Immature natural killer cell (primary cell): ENCODE measurements at regions not wholly inside any gene's neighbourhood (a gene's known extent, or its start where the extent isn't known, plus 50 kb on each side); places are given as distances from the start of the nearest gene placed in this dataset.
A peak's percentile ranks its signal among the peaks of the same experiment; 100 is the strongest.
"Not testable (repeated sequence)": the region's sequence is repeated elsewhere in the genome, so short reads cannot be mapped to it uniquely, and the experiment has no call there.

Experiments
- DNase-seq, 3 donors: peaks; one replicate each; pipeline ENCODE4 v3.0.0; 2022; ENCODE audit warnings: mixed read lengths in 1 of 3
- H3K27ac Mint-ChIP-seq, 6 donors: one replicate each; pipeline ENCODE4 v1.8.0; 2020; ENCODE audit warnings: mixed read lengths in 6 of 6, mild to moderate bottlenecking in 5 of 6, inconsistent platforms in 4 of 6, moderate library complexity in 3 of 6
- H3K27me3 Mint-ChIP-seq, 3 donors: one replicate each; pipeline ENCODE4 v1.8.0; 2020 to 2021; ENCODE audit warnings: low read depth in 3 of 3, mild to moderate bottlenecking in 3 of 3, mixed read lengths in 3 of 3, moderate library complexity in 3 of 3, inconsistent platforms in 1 of 3
- H3K36me3 Mint-ChIP-seq, 3 donors: one replicate each; pipeline ENCODE4 v1.8.0; 2020; ENCODE audit warnings: mixed read lengths in 3 of 3, inconsistent platforms in 2 of 3, mild to moderate bottlenecking in 2 of 3
- H3K4me1 Mint-ChIP-seq, 2 donors: one replicate each; pipeline ENCODE4 v1.8.0; 2020; ENCODE audit warnings: inconsistent platforms in 2 of 2, mild to moderate bottlenecking in 2 of 2, mixed read lengths in 2 of 2, moderate library complexity in 1 of 2
- H3K4me3 Mint-ChIP-seq, 5 donors: one replicate each; pipeline ENCODE4 v1.8.0; 2020; ENCODE audit warnings: mild to moderate bottlenecking in 5 of 5, mixed read lengths in 5 of 5, inconsistent platforms in 3 of 5, moderate library complexity in 3 of 5
- H3K9me3 Mint-ChIP-seq, 6 donors: one replicate each; pipeline ENCODE4 v1.8.0; 2020; ENCODE audit warnings: mild to moderate bottlenecking in 6 of 6, mixed read lengths in 6 of 6, inconsistent platforms in 4 of 6, moderate library complexity in 3 of 6

DNA sequence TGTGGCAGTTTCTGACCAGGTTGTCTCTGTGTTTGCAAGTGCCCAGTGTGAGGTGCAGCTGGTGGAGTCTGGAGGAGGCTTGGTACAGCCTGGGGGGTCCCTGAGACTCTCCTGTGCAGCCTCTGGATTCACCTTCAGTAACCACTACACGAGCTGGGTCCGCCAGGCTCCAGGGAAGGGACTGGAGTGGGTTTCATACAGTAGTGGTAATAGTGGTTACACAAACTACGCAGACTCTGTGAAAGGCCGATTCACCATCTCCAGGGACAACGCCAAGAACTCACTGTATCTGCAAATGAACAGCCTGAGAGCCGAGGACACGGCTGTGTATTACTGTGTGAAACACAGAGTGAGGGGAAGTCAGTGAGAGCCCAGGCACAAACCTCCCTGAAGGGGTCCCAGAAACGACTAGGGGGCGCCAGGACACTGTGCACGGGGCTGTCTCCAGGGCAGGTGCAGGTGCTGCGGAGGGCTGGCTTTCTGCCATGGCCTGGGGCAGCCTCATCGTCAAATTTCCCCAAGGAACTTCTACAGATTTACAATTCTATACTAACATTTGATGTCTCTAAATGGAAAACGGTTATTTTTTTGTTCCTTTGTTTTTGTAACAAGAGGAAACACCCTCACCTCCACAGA lies 187.0 kb upstream of the TP53TG3D start:
- not testable (repeated sequence) for H3K27me3 Mint-ChIP-seq, H3K9me3 Mint-ChIP-seq, H3K4me3 Mint-ChIP-seq, H3K4me1 Mint-ChIP-seq, DNase-seq, H3K36me3 Mint-ChIP-seq, H3K27ac Mint-ChIP-seq

DNA sequence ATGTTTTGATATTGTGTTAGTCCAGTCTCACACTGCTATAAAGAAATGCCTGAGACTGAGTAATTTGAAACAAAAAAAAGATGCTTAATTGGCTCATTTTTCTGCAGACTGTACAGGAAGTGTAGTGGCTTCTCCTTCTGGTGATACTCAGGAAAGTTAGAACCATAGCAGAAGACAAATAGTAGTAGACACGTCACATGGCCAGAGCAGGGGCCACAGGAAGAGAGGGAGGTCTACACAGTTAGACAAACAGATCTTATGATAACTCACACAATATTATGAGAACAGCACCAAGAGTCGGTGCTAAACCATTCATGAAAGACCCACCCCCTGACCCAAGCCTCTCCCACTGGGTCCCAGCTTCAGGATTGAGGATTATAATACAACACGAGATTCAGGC lies 181.5 kb upstream of the TP53TG3D start:
- H3K27me3 Mint-ChIP-seq, H3K9me3 Mint-ChIP-seq, DNase-seq, H3K4me3 Mint-ChIP-seq, H3K27ac Mint-ChIP-seq, H3K4me1 Mint-ChIP-seq, H3K36me3 Mint-ChIP-seq: not testable (repeated sequence)

DNA sequence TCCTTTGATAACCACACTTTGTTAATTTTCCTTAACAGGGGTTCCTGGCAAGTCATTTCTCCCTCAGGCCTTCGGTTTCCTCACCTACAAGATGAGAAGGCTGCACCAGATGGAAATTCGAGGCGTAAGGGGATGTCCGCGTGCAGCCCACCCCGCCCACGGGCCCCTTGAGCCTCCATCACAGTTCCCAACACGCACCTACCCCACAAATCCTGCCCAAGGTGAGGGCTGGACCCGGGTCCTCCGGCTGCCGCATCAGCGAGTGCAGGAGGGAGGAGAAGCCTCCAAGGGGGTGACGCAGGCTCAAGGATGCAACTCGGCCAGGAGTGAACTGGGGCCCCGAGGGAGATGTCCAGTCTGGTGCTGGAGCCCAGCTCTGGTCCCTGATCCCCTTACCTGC lies 169.2 kb upstream of the TP53TG3D start:
- not testable (repeated sequence) for H3K36me3 Mint-ChIP-seq, H3K4me3 Mint-ChIP-seq, H3K27ac Mint-ChIP-seq, H3K9me3 Mint-ChIP-seq, H3K4me1 Mint-ChIP-seq, DNase-seq
- peaks cover 9 to 15% (median 11%) of the 10 kb centered on the region in 3 donors for H3K27me3 Mint-ChIP-seq

DNA sequence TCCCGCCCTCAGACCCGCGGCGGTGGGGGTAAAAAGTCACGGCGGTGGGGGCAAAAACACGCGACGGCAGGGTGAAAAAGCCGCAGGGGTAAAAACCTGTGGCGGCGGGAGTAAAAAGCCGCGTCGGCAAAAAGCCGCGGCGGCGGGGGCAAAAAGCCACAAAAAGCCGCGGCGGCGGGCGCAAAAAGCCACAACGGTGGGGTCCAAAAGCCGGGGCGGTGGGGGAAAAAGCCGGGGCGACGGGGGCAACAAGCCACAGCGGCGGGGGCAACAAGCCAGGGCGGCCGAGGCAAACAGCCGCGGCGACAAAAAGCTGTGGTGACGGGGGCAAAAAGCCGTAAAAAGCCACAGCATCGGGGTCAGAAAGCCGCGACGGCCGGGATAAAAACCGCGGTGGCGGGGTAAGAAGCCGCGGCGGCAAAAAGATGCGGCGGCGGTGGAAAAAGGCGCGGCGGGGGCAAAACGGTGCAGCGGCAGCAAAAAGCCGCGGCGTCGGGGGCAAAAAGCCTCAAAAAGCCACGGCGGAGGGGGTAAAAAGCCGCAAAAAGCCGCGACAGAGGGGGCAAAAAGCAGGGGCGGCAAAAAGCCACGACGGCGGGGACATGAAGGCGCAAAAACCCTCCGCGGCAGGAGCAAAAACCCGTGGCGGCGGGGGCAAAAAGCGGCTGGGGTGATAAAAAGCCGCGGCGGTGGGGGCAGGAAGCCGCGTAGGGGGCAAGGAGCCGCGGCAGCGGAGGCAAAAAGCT lies 168.3 kb upstream of the TP53TG3D start:
- Mint-ChIP-seq H3K27me3 (peaks cover 9 to 15% (median 11%) of the 10 kb centered on the region in 3 donors), H3K4me3 (peak overlapping the region in 4 of 5 donors; percentile 41 to 68 (median 58)), H3K27ac (peak overlapping the region in 1 of 6 donors; percentile 22)
- peak; percentile 22 to 40 (median 34) for DNase-seq
- not testable (repeated sequence) for H3K36me3 Mint-ChIP-seq, H3K4me1 Mint-ChIP-seq, H3K9me3 Mint-ChIP-seq

DNA sequence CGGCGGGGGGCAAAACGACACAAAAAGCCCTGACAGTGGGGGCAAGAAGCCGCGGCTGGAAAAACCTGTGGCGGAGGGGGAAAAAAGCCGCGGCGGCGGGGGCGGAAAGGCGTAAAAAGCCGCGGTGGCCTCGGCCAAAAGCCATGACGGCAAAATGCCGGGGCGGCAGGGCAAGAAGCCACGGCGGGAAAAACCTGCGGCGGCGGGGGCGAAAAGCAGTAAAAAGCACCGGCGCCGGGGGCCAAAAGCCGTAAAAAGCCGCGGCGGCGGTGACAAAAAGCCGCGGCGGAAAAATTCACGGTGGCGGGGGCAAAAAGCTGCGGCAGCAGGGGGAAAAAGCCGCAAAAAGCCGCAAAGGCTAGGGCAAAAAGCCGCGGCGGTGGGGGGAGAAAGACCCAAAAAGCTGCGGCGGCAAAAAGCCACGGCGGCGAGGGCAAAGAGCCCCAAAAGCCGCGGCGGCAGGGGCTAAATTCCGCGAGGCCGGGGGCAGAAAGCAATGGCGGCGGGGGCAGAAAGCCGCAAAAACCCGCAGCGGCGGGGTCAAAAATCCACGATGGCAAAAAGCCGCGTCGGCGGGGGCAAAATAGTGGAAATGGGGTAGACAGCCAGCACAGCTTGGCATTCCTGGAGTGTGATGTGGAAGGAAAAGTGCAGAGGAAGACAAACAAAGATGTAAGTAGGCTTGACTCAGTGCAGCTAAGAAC lies 167.5 kb upstream of the TP53TG3D start:
- peaks cover 9 to 13% (median 11%) of the 10 kb centered on the region in 3 donors for H3K27me3 Mint-ChIP-seq
- DNase-seq, result peak; percentile 51 to 65 (median 61)
- not testable (repeated sequence) for H3K4me1 Mint-ChIP-seq, H3K36me3 Mint-ChIP-seq, H3K9me3 Mint-ChIP-seq
- H3K27ac Mint-ChIP-seq, result peak overlapping the region in 3 of 6 donors; percentile 3 to 53 (median 49)
- peak overlapping the region; percentile 48 to 68 (median 64) for H3K4me3 Mint-ChIP-seq

DNA sequence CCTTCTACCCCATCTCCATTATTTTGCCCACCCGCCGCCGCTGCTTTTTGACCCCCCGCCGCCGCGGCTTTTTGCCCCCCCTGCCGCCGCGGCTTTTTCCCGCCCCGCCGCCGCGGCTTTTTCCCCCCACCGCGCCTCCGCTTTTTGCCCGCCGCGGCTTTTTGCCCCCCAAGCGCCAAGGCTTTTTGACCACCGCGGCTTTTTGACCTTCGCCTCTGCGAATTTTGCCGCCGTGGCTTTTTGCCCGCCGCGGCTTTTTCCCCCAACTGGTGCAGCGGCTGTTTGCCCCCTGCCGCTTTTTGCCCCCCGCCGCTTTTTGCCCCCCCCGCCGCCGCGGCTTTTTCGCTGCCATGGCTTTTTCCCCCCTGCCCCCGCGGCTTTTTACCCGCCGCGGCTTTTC lies 137.5 kb upstream of the TP53TG3D start:
- not testable (repeated sequence) for H3K4me1 Mint-ChIP-seq, H3K9me3 Mint-ChIP-seq, H3K27ac Mint-ChIP-seq, H3K27me3 Mint-ChIP-seq, H3K36me3 Mint-ChIP-seq
- peak in 1 of 3 donors; percentile 0 for DNase-seq
- peak overlapping the region in 2 of 5 donors; percentile 21 to 42 for H3K4me3 Mint-ChIP-seq

- peak; percentile 27 to 46 (median 34) for DNase-seq
- Mint-ChIP-seq H3K27ac (no peak overlapping the region), H3K4me3 (peak overlapping the region in 3 of 5 donors; percentile 25 to 69 (median 63)), H3K36me3 (no peaks in the 10 kb centered on the region), H3K9me3 (no peaks in the 10 kb centered on the region), H3K27me3 (peaks cover 0 to 8% (median 4%) of the 10 kb centered on the region in 3 donors), H3K4me1 (no peaks in the 10 kb centered on the region)
These were observed 137.0 kb upstream of the TP53TG3D start for GRCh38 chr16:32116080-32116479.

- not testable (repeated sequence) for H3K27me3 Mint-ChIP-seq, H3K9me3 Mint-ChIP-seq, H3K36me3 Mint-ChIP-seq, H3K27ac Mint-ChIP-seq, H3K4me1 Mint-ChIP-seq
- peak overlapping the region in 2 of 5 donors; percentile 63 to 69 for H3K4me3 Mint-ChIP-seq
- DNase-seq, result peak in 1 of 3 donors; percentile 0
These were observed 136.6 kb upstream of the TP53TG3D start for GRCh38 chr16:32116533-32116932.

DNA sequence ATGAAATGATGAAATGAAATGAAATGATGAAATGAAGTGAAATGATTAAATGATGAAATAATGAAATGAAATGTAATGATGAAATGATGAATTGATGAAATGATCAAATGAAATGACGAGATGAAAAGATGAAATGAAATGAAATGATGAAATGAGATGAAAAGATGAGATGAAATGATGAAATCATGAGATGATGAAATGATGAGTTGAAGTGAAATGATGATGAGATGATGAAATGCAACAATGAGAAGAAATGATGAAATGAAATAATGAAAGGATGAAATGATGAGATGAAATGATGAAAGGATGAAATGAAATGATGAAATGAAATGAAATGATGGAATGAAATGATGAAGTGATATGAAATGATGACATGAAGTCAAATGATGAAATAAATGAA lies 132.7 kb upstream of the TP53TG3D start:
- H3K27me3 Mint-ChIP-seq, H3K4me1 Mint-ChIP-seq, DNase-seq: not testable (repeated sequence)

DNA sequence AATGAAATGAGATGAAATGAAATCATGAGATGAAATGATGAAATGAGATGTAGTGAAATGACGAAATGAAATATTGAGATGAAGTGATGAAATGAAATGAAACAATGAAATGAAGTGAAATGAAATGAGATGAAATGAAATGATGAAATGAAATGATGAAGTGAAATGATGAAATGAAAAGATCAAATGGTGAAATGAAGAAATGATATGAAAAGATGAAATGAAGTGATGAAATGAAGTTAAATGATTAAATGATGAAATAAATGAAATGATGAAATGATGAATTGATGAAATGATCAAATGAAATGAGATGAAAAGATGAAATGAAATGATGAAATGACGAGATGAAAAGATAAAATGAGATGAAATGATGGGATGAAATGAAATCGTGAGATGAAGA lies 132.3 kb upstream of the TP53TG3D start:
- not testable (repeated sequence) for H3K4me1 Mint-ChIP-seq, H3K4me3 Mint-ChIP-seq, H3K27ac Mint-ChIP-seq, H3K27me3 Mint-ChIP-seq, H3K36me3 Mint-ChIP-seq, DNase-seq, H3K9me3 Mint-ChIP-seq

More for the DNA sequence above, 132.7 kb upstream of the TP53TG3D start:
- H3K9me3 Mint-ChIP-seq, H3K4me3 Mint-ChIP-seq, H3K36me3 Mint-ChIP-seq, H3K27ac Mint-ChIP-seq: not testable (repeated sequence)

DNA sequence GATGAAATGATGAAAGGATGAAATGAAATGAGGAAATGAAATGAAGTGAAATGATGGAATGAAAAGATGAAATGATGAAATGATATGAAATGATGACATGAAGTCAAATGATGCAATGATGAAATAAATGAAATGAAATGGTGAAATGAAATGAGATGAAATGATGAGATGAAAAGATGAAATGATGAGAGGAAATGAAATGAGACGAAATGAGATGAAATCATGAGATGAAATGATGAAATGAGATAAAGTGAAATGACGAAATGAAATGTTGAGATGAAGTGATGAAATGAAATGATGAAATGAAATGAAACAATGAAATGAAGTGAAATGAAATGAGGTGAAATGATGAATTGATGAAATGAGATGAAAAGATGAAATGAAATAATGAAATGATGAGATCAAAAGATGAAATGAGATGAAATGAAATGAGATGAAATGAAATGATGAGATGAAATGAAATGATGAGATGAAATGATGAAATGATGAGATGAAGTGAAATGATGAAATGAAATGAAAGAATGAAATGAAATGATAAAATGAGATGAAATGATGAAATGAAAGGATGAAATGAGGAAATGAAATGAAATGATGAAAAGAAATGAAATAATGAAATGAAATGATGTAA lies 131.7 kb upstream of the TP53TG3D start:
- not testable (repeated sequence) for H3K27ac Mint-ChIP-seq, DNase-seq, H3K4me1 Mint-ChIP-seq, H3K9me3 Mint-ChIP-seq, H3K27me3 Mint-ChIP-seq, H3K36me3 Mint-ChIP-seq, H3K4me3 Mint-ChIP-seq

DNA sequence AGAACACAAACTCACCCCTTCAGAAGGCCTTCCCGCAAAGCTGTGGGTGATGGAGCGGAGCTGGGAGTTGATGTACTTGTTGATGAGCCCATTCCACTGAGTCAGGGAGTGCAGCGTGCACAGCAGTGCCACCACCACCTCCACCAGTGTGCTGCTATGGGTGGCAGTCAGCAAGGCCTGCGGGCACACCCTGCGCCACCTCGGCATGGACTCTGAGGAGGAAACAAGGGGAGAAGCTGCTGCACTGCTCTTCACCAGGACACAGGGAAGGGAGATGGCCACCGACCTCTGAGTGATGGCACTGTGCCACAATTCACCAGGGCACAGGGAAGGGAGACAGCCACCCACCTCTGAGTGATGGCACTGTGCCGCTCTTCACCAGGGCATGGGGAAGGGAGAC lies 100.7 kb upstream of the TP53TG3D start:
- H3K9me3 Mint-ChIP-seq, H3K27me3 Mint-ChIP-seq, H3K27ac Mint-ChIP-seq, H3K36me3 Mint-ChIP-seq, H3K4me1 Mint-ChIP-seq, DNase-seq, H3K4me3 Mint-ChIP-seq: not testable (repeated sequence)

DNA sequence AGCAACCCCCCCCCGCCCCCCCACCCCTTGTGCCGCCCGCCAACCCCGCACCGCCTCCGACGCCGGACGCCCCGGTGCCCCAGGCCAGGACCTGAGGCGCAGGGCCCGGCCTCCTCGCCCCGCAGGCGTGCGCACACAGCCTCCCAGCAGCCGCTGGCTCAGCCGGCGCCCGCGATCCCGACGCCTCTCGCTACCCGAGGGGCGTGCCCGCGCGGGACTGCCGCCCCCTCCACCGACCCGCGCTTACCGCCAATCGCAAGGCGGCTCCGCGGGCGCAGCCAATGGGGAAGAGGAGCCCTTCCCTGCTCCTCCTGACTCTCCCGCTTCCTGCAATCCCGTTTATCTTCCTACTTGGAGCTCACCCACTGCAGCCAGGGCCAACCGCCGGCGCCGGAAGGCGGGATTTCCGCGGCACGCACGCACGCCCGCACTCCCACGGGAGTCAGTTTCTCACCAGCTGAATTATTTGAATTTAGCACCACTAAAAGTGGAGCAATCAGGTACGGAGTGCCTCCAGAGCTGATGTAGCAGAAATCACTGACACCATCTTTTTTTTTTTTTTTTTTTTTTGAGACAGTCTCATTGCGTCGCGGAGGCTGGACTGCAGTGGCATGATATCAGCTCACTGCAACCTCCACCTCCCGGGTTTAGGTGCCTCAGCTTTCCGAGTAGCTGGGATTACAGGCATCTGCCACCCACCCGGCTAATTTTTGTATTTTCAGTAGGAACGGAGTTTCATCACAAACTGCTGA lies 65.0 kb upstream of the TP53TG3D start:
- not testable (repeated sequence) for H3K27me3 Mint-ChIP-seq, H3K9me3 Mint-ChIP-seq, DNase-seq, H3K4me3 Mint-ChIP-seq, H3K27ac Mint-ChIP-seq, H3K36me3 Mint-ChIP-seq, H3K4me1 Mint-ChIP-seq
